Neural cell (in vitro differentiated cells): ENCODE measurements at regions not wholly inside any gene's neighbourhood (a gene's known extent, or its start where the extent isn't known, plus 50 kb on each side); places are given as distances from the start of the nearest gene placed in this dataset.
"Not testable (repeated sequence)": the region's sequence is repeated elsewhere in the genome, so short reads cannot be mapped to it uniquely, and the experiment has no call there.

Source experiments
- H2AFZ ChIP-seq: fragments of 200-600, 300-800 bp; sonication (generic), shearing (Covaris generic); 2 replicates; pipeline ENCODE4 v1.6.0; 2014; ENCODE audit warnings: low read depth, mild to moderate bottlenecking, antibody characterized with exemption, low read length, moderate library complexity
- H3F3A ChIP-seq: fragments of 200-600 bp; shearing (Covaris generic); 2 replicates; pipeline ENCODE4 v1.6.1; 2016; ENCODE audit warnings: mild to moderate bottlenecking, moderate library complexity, mixed read lengths, antibody characterized with exemption, low read length; ENCODE audit not compliant: insufficient read depth, poor library complexity, severe bottlenecking
- H3K27ac ChIP-seq: fragments of 200-600, 300-800 bp; sonication (generic), shearing (Covaris generic); 2 replicates; pipeline ENCODE4 v1.5.1; 2014; ENCODE audit warnings: mild to moderate bottlenecking, low read length, moderate library complexity
- H3K27me3 ChIP-seq: fragments of 300-800, 200-600 bp; sonication (generic), shearing (Covaris generic); 2 replicates; pipeline ENCODE4 v1.6.0; 2014; ENCODE audit warnings: mild to moderate bottlenecking, low read depth, low read length, moderate library complexity; ENCODE audit not compliant: insufficient read depth
- H3K36me3 ChIP-seq: fragments of 300-800, 200-600 bp; sonication (generic), shearing (Covaris generic); 2 replicates; pipeline ENCODE4 v1.5.1; 2014; ENCODE audit warnings: mild to moderate bottlenecking, antibody characterized with exemption, low read length, moderate library complexity; ENCODE audit not compliant: insufficient read depth
- H3K4me2 ChIP-seq: fragments of 300-800, 200-600 bp; sonication (generic), shearing (Covaris generic); 2 replicates; pipeline ENCODE4 v1.6.0; 2014; ENCODE audit warnings: mild to moderate bottlenecking, low read length
- H3K4me3 ChIP-seq: fragments of 300-800, 200-600 bp; sonication (generic), shearing (Covaris generic); 2 replicates; pipeline ENCODE4 v1.5.1; 2014; ENCODE audit warnings: mild to moderate bottlenecking, low read length, moderate library complexity
- H3K79me2 ChIP-seq: fragments of 200-600 bp; shearing (Covaris generic); replicated peaks from 2 replicates; pipeline ENCODE4 v1.6.0; 2014; ENCODE audit warnings: mild to moderate bottlenecking, low read length, moderate library complexity; ENCODE audit not compliant: insufficient read depth
- H3K9ac ChIP-seq: fragments of 300-800, 200-600 bp; sonication (generic), shearing (Covaris generic); 2 replicates; pipeline ENCODE4 v1.6.1; 2016; ENCODE audit warnings: mild to moderate bottlenecking, low read length, mixed read lengths
- H3K9me2 ChIP-seq: fragments of 200-600 bp; shearing (Covaris generic); 2 replicates; pipeline ENCODE4 v1.6.1; 2016; ENCODE audit warnings: mild to moderate bottlenecking, low read length, mixed read lengths; ENCODE audit not compliant: insufficient read depth
- H3K9me3 ChIP-seq: fragments of 200-600, 300-800 bp; sonication (generic), shearing (Covaris generic); 2 replicates; pipeline ENCODE4 v1.6.1; 2016; ENCODE audit warnings: mild to moderate bottlenecking, mixed run types, low read length, moderate library complexity, mixed read lengths
- H4K20me1 ChIP-seq: fragments of 200-600 bp; shearing (Covaris generic); 2 replicates; pipeline ENCODE4 v1.6.1; 2016; ENCODE audit warnings: mild to moderate bottlenecking, mixed run types; ENCODE audit not compliant: insufficient read depth
- CTCF ChIP-seq: fragments of 450-650 bp; IDR thresholded peaks from 2 replicates; pipeline ENCODE4 v1.5.1; 2014; ENCODE audit warnings: antibody characterized with exemption, mild to moderate bottlenecking, moderate library complexity; ENCODE audit not compliant: poor library complexity, severe bottlenecking
- EP300 ChIP-seq: fragments of 450-650 bp; conservative IDR thresholded peaks from 2 replicates; pipeline ENCODE4 v1.6.1; 2014; ENCODE audit warnings: antibody characterized with exemption, mild to moderate bottlenecking, moderate library complexity; ENCODE audit not compliant: poor library complexity, severe bottlenecking
- EZH2 ChIP-seq: fragments of 200-600, 300-800 bp; shearing (Covaris generic), sonication (generic); IDR thresholded peaks from 2 replicates; pipeline ENCODE4 v1.6.1; 2014; ENCODE audit warnings: antibody characterized with exemption, low read length, borderline replicate concordance, mild to moderate bottlenecking; ENCODE audit not compliant: insufficient read depth, poor library complexity, severe bottlenecking
- MXI1 ChIP-seq: fragments of 450-650 bp; conservative IDR thresholded peaks from 2 replicates; pipeline ENCODE4 v1.6.1; 2014; ENCODE audit warnings: antibody characterized with exemption, mild to moderate bottlenecking; ENCODE audit not compliant: poor library complexity, severe bottlenecking
- POLR2AphosphoS5 ChIP-seq: IDR thresholded peaks from 2 replicates; pipeline ENCODE4 v1.6.1; 2012
- RAD21 ChIP-seq: fragments of 450-650 bp; conservative IDR thresholded peaks from 2 replicates; pipeline ENCODE4 v1.6.1; 2014; ENCODE audit warnings: antibody characterized with exemption, mild to moderate bottlenecking, moderate library complexity
- REST ChIP-seq: IDR thresholded peaks from 2 replicates; pipeline ENCODE4 v1.6.1; 2012; ENCODE audit warnings: borderline replicate concordance
- SMC3 ChIP-seq: fragments of 450-650 bp; conservative IDR thresholded peaks from 2 replicates; pipeline ENCODE4 v1.6.1; 2014; ENCODE audit warnings: antibody characterized with exemption, mild to moderate bottlenecking, moderate library complexity; ENCODE audit not compliant: poor library complexity
- TAF1 ChIP-seq: IDR thresholded peaks from 2 replicates; pipeline ENCODE4 v1.6.1; 2012; ENCODE audit warnings: low read depth

GRCh38 chr13:69234171-69234570, 873.5 kb upstream of the ATXN8OS start:
- Histone ChIP-seq H3K9me3 (no peaks in the 10 kb centered on the region), H3K27ac (peak overlapping the region; percentile 64), H2AFZ (no peak overlapping the region), H3F3A (no peaks in the 10 kb centered on the region), H3K9me2 (no peaks in the 10 kb centered on the region), H3K9ac (peak overlapping the region; percentile 22), H3K36me3 (no peaks in the 10 kb centered on the region), H4K20me1 (no peaks in the 10 kb centered on the region), H3K27me3 (no peaks in the 10 kb centered on the region), H3K4me2 (no peak overlapping the region), H3K4me3 (no peak overlapping the region), H3K79me2 (no peaks in the 10 kb centered on the region)
- TF ChIP-seq TAF1 (no peak), EP300 (peak; percentile 65), POLR2AphosphoS5 (no peak), MXI1 (no peak), RAD21 (no peak), REST (peak; percentile 29), EZH2 (no peak)

GRCh38 chr13:69226427-69226826, 881.2 kb upstream of the ATXN8OS start:
- Histone ChIP-seq H3K36me3 (no peaks in the 10 kb centered on the region), H3K9me2 (no peaks in the 10 kb centered on the region), H4K20me1 (no peaks in the 10 kb centered on the region), H3K27ac (no peak overlapping the region), H3K27me3 (no peaks in the 10 kb centered on the region), H3K79me2 (no peaks in the 10 kb centered on the region), H3K9me3 (no peaks in the 10 kb centered on the region), H3K4me2 (no peak overlapping the region), H3K9ac (no peak overlapping the region), H3F3A (no peaks in the 10 kb centered on the region), H3K4me3 (no peak overlapping the region), H2AFZ (no peak overlapping the region)
- TF ChIP-seq SMC3 (no peak), RAD21 (no peak), TAF1 (no peak), MXI1 (no peak), EZH2 (no peak), POLR2AphosphoS5 (no peak), CTCF (no peak), REST (no peak), EP300 (no peak)

- H3K79me2 ChIP-seq, H3F3A ChIP-seq, H3K9ac ChIP-seq, H3K4me2 ChIP-seq, H2AFZ ChIP-seq, H4K20me1 ChIP-seq, H3K36me3 ChIP-seq, H3K27me3 ChIP-seq, H3K27ac ChIP-seq, H3K9me3 ChIP-seq, H3K9me2 ChIP-seq, H3K4me3 ChIP-seq: not testable (repeated sequence)
These were observed 885.8 kb upstream of the ATXN8OS start for GRCh38 chr13:69221633-69222498.
